ENCODE measurements at regions not wholly inside any gene's neighbourhood (a gene's known extent, or its start where the extent isn't known, plus 50 kb on each side); places are given as distances from the start of the nearest gene placed in this dataset.

DNA sequence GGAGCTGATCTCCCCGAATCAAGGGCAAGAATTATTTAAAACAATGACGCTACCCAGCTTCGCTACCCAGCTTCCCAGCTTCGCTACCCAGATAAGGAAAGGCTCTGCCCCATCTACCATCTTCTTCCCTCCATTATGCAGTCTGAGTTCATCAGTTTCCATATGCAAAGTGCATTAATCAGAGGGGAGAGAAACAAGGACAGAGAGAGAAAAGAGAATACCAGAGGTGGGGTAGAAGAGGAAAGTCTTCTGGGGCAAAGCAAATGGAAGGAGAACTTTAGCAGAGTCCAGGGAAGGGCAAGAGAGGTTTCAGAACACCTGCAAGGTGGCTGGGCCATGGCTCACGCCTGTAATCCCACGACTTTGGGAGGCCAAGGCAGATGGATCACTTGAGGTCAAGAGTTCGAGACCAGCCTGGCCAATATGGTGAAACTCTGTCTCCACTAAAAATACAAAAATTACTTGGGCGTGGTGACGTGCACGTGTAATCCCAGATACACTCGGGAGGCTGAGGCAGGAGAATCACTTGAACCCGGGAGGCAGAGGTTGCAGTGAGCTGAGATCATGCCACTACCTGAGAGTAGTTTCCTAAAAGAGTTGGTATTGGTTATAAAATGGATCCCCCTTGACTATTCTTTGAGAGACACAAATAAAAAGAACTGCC lies 70.4 kb upstream of the SPATA12 start:
- H3K4me3 ChIP-seq (ENCODE audit: low read length), result no peak overlapping the region
- TF ChIP-seq ZNF274 (IDR thresholded peaks at IDR 0.05; ENCODE audit: low read depth, low read length), result no peak

GRCh38 chr3:56989169-56989976 lies 71.1 kb upstream of the SPATA12 start:
- no peak overlapping the region for H3K4me3 ChIP-seq (ENCODE audit: low read length)
- TF ChIP-seq ZNF274 (IDR thresholded peaks at IDR 0.05; ENCODE audit: low read depth, low read length), result no peak

- TF ChIP-seq ZNF274 (IDR thresholded peaks at IDR 0.05; ENCODE audit: low read depth, low read length), result no peak
- no peak overlapping the region for H3K4me3 ChIP-seq (ENCODE audit: low read length)
Measured at GRCh38 chr3:56988458-56989168, 71.9 kb upstream of the SPATA12 start.

DNA sequence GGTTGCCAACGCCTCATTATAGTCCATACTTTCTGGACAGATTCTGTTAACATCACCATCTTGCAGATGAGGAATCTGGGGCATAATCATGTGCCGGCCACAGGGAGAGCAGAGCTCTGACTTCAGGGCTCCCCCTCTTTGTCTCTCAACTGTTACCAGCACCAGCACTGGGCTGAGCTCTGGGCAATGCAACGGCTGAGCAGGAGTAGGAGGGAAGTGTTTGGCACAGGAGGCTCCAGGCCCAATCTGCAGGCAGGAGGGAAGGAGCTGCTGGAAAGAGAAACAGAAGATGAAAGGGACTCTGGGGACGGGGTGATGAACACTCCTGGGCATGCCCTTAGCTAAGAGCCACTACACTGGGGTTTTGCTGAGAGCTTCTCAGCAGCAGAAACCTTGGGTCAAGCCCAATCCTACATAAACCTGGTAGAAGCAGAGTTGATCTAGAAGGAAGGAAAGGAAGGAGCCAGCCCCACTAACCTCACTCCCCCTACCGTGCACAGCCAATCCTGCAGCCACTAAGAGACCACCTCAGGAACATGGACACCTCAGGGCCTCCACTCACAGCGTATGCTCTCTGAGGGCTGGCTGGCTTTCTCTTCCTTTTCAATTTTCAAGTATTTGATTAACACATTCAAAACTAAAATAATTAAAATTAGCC lies 73.1 kb upstream of the SPATA12 start:
- no peak for TF ChIP-seq ZNF274 (IDR thresholded peaks at IDR 0.05; ENCODE audit: low read depth, low read length)
- no peak overlapping the region for H3K4me3 ChIP-seq (ENCODE audit: low read length)

DNA sequence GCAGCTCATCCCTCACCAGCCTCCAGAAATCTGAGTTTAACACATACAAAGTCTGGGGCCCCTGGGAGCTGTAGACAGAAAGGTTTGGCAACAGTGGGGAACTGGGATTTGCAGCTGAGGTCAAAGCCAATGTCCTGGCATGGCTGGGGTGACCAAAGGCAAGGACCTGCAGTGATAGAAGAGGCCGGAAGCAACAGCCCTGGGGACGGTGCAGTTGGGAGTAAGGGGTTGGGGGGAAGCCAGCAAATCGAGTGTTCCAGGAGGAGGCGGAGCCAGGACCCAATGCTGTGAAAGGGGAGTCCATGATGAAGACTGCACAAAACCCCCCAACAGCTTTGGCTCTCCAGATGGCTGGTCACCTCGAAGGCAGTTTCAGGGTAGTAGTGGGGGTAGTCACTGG lies 74.1 kb upstream of the SPATA12 start:
- no peak for TF ChIP-seq ZNF274 (IDR thresholded peaks at IDR 0.05; ENCODE audit: low read depth, low read length)
- H3K4me3 ChIP-seq (ENCODE audit: low read length), result no peak overlapping the region

DNA sequence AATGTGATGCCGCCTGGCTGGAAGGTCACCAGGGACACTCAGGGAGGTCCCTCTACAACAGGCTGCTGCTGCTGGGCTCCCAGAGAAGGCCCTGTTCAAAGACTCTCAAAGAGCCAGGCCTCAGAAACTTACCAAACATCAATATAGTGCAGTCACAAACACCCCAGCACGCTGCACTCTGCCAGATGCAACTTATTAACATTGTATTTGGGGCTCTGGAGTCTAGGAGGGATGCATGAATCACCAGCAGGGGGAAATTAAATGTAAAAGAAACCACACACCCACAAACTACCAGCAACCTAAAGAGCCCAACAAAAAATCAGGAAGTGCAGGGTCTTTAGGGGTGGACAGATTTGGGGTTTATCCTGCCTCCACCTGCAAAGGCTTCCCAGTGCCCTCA lies 74.6 kb upstream of the SPATA12 start:
- no peak for TF ChIP-seq ZNF274 (IDR thresholded peaks at IDR 0.05; ENCODE audit: low read depth, low read length)
- H3K4me3 ChIP-seq (ENCODE audit: low read length), result no peak overlapping the region

DNA sequence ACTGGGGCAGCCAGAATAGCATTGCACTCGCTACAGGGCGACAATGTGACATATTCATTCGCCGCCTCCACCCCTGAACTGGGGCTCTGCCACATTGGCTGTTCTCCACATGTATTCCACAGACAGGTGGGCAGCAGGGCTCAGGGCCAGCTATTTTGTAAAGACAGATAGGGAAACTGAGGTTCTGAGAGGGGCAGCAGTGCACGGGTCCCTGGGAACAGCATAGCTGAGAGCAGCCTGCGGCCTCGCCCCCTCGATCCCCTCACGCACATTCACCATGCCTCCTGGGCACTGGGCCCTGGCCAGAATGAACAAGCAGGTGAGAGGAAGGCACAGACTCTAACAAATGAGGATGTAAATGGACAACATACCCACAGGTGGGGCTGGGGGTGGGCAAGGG lies 75.0 kb upstream of the SPATA12 start:
- no peak overlapping the region for H3K4me3 ChIP-seq (ENCODE audit: low read length)
- TF ChIP-seq ZNF274 (IDR thresholded peaks at IDR 0.05; ENCODE audit: low read depth, low read length), result no peak

DNA sequence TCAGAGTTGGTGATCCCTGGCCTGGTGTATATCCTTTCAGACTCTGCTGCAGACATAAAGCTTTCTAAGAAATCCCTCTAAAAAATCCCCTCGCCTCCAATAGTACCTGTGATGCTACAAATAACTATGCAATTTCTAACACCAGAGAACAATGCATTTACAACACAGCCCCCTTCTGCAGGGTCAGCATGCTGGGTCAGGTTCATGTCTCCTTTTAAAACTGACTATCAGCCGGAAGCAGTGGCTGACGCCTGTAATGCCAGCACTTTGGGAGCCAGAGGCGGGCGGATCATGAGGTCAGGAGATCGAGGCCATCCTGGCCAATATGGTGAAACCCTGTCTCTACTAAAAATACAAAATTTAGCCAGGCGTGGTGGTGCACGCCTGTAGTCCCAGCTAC lies 77.0 kb upstream of the SPATA12 start:
- TF ChIP-seq ZNF274 (IDR thresholded peaks at IDR 0.05; ENCODE audit: low read depth, low read length), result no peak
- no peak overlapping the region for H3K4me3 ChIP-seq (ENCODE audit: low read length)

GRCh38 chr3:56981445-56982230 lies 78.8 kb upstream of the SPATA12 start:
- H3K4me3 ChIP-seq (ENCODE audit: low read length), result no peak overlapping the region
- no peak for TF ChIP-seq ZNF274 (IDR thresholded peaks at IDR 0.05; ENCODE audit: low read depth, low read length)

DNA sequence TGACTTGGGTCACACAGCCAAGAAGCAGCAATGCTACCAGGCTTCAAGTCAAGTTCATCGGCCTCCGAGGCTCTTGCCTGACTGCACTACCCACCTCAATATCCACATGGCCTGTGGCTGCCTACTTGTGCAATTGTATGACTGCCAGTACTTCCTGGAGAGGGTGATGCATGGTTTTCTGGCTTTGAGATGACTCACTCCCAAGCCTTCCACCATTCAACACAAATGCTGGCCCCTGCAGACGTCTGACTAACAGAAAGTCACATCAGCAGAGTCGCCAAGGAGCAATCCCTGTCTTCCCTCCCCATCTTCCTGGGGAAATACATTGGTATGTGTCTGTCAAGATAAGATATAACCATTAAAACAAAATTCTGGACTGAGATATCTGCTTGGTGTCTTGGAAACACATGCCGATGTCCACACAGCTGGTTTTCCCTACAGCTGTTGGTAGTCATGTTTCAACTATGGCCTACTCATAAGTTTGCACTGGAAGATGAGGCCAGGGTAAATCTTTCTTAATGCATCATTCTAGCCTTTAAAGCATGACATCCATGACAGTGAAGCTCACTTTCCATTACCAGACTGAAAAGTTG lies 79.6 kb upstream of the SPATA12 start:
- no peak overlapping the region for H3K4me3 ChIP-seq (ENCODE audit: low read length)
- no peak for TF ChIP-seq ZNF274 (IDR thresholded peaks at IDR 0.05; ENCODE audit: low read depth, low read length)

GRCh38 chr3:56980243-56980642 lies 80.2 kb upstream of the SPATA12 start:
- no peak for TF ChIP-seq ZNF274 (IDR thresholded peaks at IDR 0.05; ENCODE audit: low read depth, low read length)
- no peak overlapping the region for H3K4me3 ChIP-seq (ENCODE audit: low read length)

- no peak for TF ChIP-seq ZNF274 (IDR thresholded peaks at IDR 0.05; ENCODE audit: low read depth, low read length)
- H3K4me3 ChIP-seq (ENCODE audit: low read length), result no peak overlapping the region
Measured at GRCh38 chr3:56979791-56980190, 80.7 kb upstream of the SPATA12 start.

GRCh38 chr3:56977561-56977889 lies 82.9 kb upstream of the SPATA12 start:
- H3K4me3 ChIP-seq (ENCODE audit: low read length), result no peak overlapping the region
- TF ChIP-seq ZNF274 (IDR thresholded peaks at IDR 0.05; ENCODE audit: low read depth, low read length), result no peak

Measured in GM08714 (cell line).